Endothelial cell of umbilical vein (primary cell): ENCODE measurements at regions not wholly inside any gene's neighbourhood (a gene's known extent, or its start where the extent isn't known, plus 50 kb on each side); places are given as distances from the start of the nearest gene placed in this dataset.

Experiments used
- BruUV-seq: library from RNA; stranded (reverse); fragments of 400-500 nt; replicated peaks from 2 replicates; lab custom pipeline; 2021; lab: Mats Ljungman, UMichigan
- CTCF ChIA-PET: fragments of 300-600, 350-600 bp; sonication (Branson Sonifier 250); formaldehyde crosslinking; loops from one replicate; lab custom pipeline; 2021; ENCODE audit warnings: antibody characterized with exemption, inconsistent platforms; lab: Charles Lee
- POLR2A ChIA-PET: fragments of 300-600, 350-600 bp; sonication (Branson Sonifier 250); formaldehyde crosslinking; loops from one replicate; lab custom pipeline; 2021; ENCODE audit warnings: antibody characterized with exemption, inconsistent platforms; lab: Charles Lee
- DNase-seq: peaks from one replicate; pipeline ENCODE4 v3.0.0-alpha.2; 2011; ENCODE audit warnings: low read depth, low spot score
- FAIRE-seq: peaks from 2 replicates; lab custom pipeline; 2011; peaks lifted over from hg19 to GRCh38; lab: Jason Lieb, UNC
- H2AFZ ChIP-seq: 2 replicates; pipeline ENCODE4 v1.6.0; 2012; ENCODE audit warnings: low read depth, low read length, control low read depth, inconsistent platforms
- H3K27ac ChIP-seq: 2 replicates; pipeline ENCODE4 v1.5.1; 2011; ENCODE audit warnings: low read depth, mild to moderate bottlenecking, control low read depth, low read length, moderate library complexity; ENCODE audit not compliant: insufficient read depth
- H3K27me3 ChIP-seq, 2 experiments: 2 replicates each; pipeline versions ENCODE4 v1.6.0 to v1.6.1; 2011; ENCODE audit warnings: low read length in 2 of 2, mixed read lengths in 1 of 2; ENCODE audit not compliant: control insufficient read depth in 2 of 2, insufficient read depth in 2 of 2
- H3K36me3 ChIP-seq, 2 experiments: 2 replicates in 1 of 2; 3 replicates in 1 of 2; pipeline ENCODE4 v1.5.1; 2011; ENCODE audit warnings: low read length in 2 of 2, mild to moderate bottlenecking in 1 of 2, moderate library complexity in 1 of 2; ENCODE audit not compliant: control insufficient read depth in 2 of 2, insufficient read depth in 2 of 2; ENCODE audit errors: extremely low read depth in 1 of 2
- H3K4me1 ChIP-seq: 3 replicates; pipeline ENCODE4 v1.5.1; 2011; ENCODE audit warnings: mild to moderate bottlenecking, low read length; ENCODE audit not compliant: control insufficient read depth, insufficient read depth; ENCODE audit errors: extremely low read depth
- H3K4me2 ChIP-seq: 2 replicates; pipeline ENCODE4 v1.6.1; 2011; ENCODE audit warnings: low read length, control low read depth, mixed read lengths; ENCODE audit not compliant: insufficient read depth
- H3K4me3 ChIP-seq, 3 experiments: fragments of 200-600 bp in 1 of 3; sonication (generic), shearing (Covaris generic) in 1 of 3; replicated peaks in 1 of 3; 2 replicates each; pipeline ENCODE4 v1.5.1; 2011 to 2016; ENCODE audit warnings: control low read depth in 3 of 3, low read length in 3 of 3, mild to moderate bottlenecking in 2 of 3, inconsistent platforms in 1 of 3, low read depth in 1 of 3, moderate library complexity in 1 of 3; ENCODE audit not compliant: insufficient read depth in 1 of 3
- H3K79me2 ChIP-seq: 2 replicates; pipeline ENCODE4 v1.6.0; 2012; ENCODE audit warnings: low read length, inconsistent platforms; ENCODE audit not compliant: control insufficient read depth, insufficient read depth
- H3K9ac ChIP-seq: replicated peaks from 2 replicates; pipeline ENCODE3; 2011; ENCODE audit warnings: low read length, control low read depth; ENCODE audit not compliant: insufficient read depth; ENCODE audit errors: extremely low read depth
- H3K9me1 ChIP-seq: replicated peaks from 3 replicates; pipeline ENCODE4 v1.6.0; 2011; ENCODE audit warnings: mild to moderate bottlenecking, low read length; ENCODE audit not compliant: control insufficient read depth, insufficient read depth; ENCODE audit errors: extremely low read depth
- H3K9me3 ChIP-seq: replicated peaks from 2 replicates; pipeline ENCODE4 v1.5.1; 2012; ENCODE audit warnings: low read length, inconsistent platforms; ENCODE audit not compliant: control insufficient read depth, insufficient read depth
- H4K20me1 ChIP-seq: replicated peaks from 2 replicates; pipeline ENCODE3; 2011; ENCODE audit warnings: mild to moderate bottlenecking, low read length; ENCODE audit not compliant: control insufficient read depth, insufficient read depth; ENCODE audit errors: extremely low read depth
- EZH2 ChIP-seq: IDR thresholded peaks from 2 replicates; pipeline ENCODE4 v1.6.1; 2012; ENCODE audit warnings: borderline replicate concordance, low read depth, mild to moderate bottlenecking, moderate library complexity, low read length, inconsistent platforms; ENCODE audit not compliant: severe bottlenecking
- FOS ChIP-seq: IDR thresholded peaks from 2 replicates; pipeline ENCODE4 v1.6.1; 2011; ENCODE audit warnings: mild to moderate bottlenecking, low read length, moderate library complexity, borderline replicate concordance; ENCODE audit not compliant: insufficient read depth
- GATA2 ChIP-seq: IDR thresholded peaks from 2 replicates; pipeline ENCODE4 v1.7.0; 2011; ENCODE audit warnings: low read depth, mild to moderate bottlenecking, moderate library complexity, mixed read lengths, low read length; ENCODE audit not compliant: insufficient read length, insufficient read depth
- JUN ChIP-seq: IDR thresholded peaks from 2 replicates; pipeline ENCODE4 v1.6.1; 2011; ENCODE audit warnings: borderline replicate concordance, low read depth; ENCODE audit not compliant: insufficient read length, insufficient read depth
- MYC ChIP-seq: IDR thresholded peaks from one replicate; pipeline ENCODE4 v1.6.1; 2011; ENCODE audit warnings: mild to moderate bottlenecking, low read depth, low read length
- POLR2A ChIP-seq: IDR thresholded peaks from 2 replicates; pipeline ENCODE4 v1.6.1; 2012; ENCODE audit warnings: low read depth, mild to moderate bottlenecking, control low read depth, low read length
- POLR2AphosphoS5 ChIP-seq: IDR thresholded peaks from 2 replicates; pipeline ENCODE4 v1.6.1; 2012; ENCODE audit warnings: low read depth, mild to moderate bottlenecking, control low read depth, low read length, moderate library complexity; ENCODE audit not compliant: insufficient read depth
- dilution Hi-C: fragments of 300-500 bp; cut with MboI; formaldehyde crosslinking; loops from one replicate; pipeline ENCODE4 v1.15.0; 2019; ENCODE audit warnings: low sequenced_read_pairs; ENCODE audit not compliant: extremely low pct_ligation_motif_present
- intact Hi-C: fragments of 100-400 bp; cut with micrococcal nuclease; formaldehyde crosslinking; loops from one replicate; pipeline ENCODE4 v1.10.0; 2022
- TF ChIP-seq, protein P1 (sequence below), 2 donors: IDR thresholded peaks; 1 replicate in 1 of 2; 2 replicates in 1 of 2; pipeline ENCODE4 v1.5.1; 2011; ENCODE audit warnings: low read length in 2 of 2, mild to moderate bottlenecking in 2 of 2, moderate library complexity in 2 of 2, control low read depth in 1 of 2, inconsistent platforms in 1 of 2, low read depth in 1 of 2; ENCODE audit not compliant: insufficient read depth in 1 of 2; ENCODE audit errors: extremely low read depth in 1 of 2
- TF ChIP-seq, protein P2 (sequence below): IDR thresholded peaks from 2 replicates; pipeline ENCODE4 v1.6.1; 2011; ENCODE audit not compliant: insufficient read depth, insufficient read length

DNA sequence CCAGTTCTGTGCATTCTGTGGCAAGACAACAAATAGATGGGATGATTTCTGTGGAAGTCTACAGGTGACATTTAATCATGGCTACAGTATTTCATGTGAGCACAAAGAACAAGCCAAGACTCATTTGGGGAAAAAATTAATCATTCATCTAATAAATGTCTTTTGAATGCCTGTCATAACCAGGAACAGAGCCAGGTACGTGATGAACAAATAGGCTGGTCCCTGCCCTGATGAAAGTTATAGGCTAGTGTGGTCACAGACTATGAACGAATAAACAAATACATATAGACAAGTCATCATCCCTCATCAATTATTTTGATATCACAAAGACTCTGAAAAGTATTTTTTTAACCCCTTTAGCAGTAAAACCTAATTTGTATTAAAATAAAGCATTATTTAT, 226.4 kb upstream of the RRP15 start:
- H3K9me1 ChIP-seq: no peaks in the 10 kb centered on the region
- H3K4me1 ChIP-seq: no peaks in the 10 kb centered on the region
- intact Hi-C loops: no loop called here
- DNase-seq (no peak), FAIRE-seq (no peak)
- POLR2A ChIA-PET: no interaction called here
- BruUV-seq: no TSS peak
- no peak for TF ChIP-seq EZH2
- H3K36me3 ChIP-seq: no peaks in the 10 kb centered on the region
- no peaks in the 10 kb centered on the region for H4K20me1 ChIP-seq
- no peak overlapping the region for H3K4me2 ChIP-seq
- CTCF ChIA-PET: no interaction called here
- H3K9ac ChIP-seq: no peak overlapping the region
- no peak overlapping the region for H2AFZ ChIP-seq
- no peaks in the 10 kb centered on the region for H3K9me3 ChIP-seq
- dilution Hi-C loops: no loop called here
- no peaks in the 10 kb centered on the region for H3K27me3 ChIP-seq
- H3K79me2 ChIP-seq: no peaks in the 10 kb centered on the region
- H3K27ac ChIP-seq: no peak overlapping the region
- no peak overlapping the region for H3K4me3 ChIP-seq

DNA sequence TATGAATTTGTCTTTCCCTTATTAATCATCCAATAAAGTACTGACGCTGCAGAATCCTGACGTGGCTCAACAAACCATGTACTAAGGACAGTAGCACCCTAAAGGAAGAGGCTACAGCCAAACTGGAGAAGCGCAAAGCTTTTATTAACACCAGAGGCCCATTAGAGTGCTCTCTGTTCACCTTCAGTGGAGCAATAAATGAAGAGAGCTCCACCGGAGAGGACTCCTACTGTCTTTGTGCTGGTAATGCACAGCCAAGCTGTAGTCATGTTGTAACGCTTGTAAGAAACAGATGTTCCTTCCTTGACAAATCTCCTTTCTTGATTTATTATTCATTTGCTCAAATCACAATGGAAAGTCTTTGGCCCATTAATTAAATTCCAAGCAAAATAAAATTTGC, 220.7 kb upstream of the RRP15 start:
- Histone ChIP-seq H3K27ac (no peak overlapping the region), H3K36me3 (no peaks in the 10 kb centered on the region), H3K4me3 (no peak overlapping the region), H3K4me2 (no peak overlapping the region), H3K9me1 (no peaks in the 10 kb centered on the region), H2AFZ (no peak overlapping the region), H3K79me2 (no peaks in the 10 kb centered on the region), H4K20me1 (no peaks in the 10 kb centered on the region), H3K27me3 (no peaks in the 10 kb centered on the region), H3K9ac (no peak overlapping the region), H3K9me3 (no peaks in the 10 kb centered on the region), H3K4me1 (no peaks in the 10 kb centered on the region)
- dilution Hi-C loops (no loop called here), intact Hi-C loops (no loop called here)
- ChIA-PET POLR2A (no interaction called here), CTCF (no interaction called here)
- BruUV-seq: no TSS peak
- TF ChIP-seq, protein P1, sequence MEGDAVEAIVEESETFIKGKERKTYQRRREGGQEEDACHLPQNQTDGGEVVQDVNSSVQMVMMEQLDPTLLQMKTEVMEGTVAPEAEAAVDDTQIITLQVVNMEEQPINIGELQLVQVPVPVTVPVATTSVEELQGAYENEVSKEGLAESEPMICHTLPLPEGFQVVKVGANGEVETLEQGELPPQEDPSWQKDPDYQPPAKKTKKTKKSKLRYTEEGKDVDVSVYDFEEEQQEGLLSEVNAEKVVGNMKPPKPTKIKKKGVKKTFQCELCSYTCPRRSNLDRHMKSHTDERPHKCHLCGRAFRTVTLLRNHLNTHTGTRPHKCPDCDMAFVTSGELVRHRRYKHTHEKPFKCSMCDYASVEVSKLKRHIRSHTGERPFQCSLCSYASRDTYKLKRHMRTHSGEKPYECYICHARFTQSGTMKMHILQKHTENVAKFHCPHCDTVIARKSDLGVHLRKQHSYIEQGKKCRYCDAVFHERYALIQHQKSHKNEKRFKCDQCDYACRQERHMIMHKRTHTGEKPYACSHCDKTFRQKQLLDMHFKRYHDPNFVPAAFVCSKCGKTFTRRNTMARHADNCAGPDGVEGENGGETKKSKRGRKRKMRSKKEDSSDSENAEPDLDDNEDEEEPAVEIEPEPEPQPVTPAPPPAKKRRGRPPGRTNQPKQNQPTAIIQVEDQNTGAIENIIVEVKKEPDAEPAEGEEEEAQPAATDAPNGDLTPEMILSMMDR (IDR thresholded peaks at IDR 0.05; ENCODE audit: extremely low read depth in 1 of 2, insufficient read depth in 1 of 2, low read depth in 1 of 2, low read length in 2 of 2): no peak
- TF ChIP-seq EZH2: no peak
- TF ChIP-seq JUN: no peak
- no peak for TF ChIP-seq GATA2
- TF ChIP-seq FOS: no peak
- no peak for TF ChIP-seq POLR2AphosphoS5
- TF ChIP-seq, protein P2, sequence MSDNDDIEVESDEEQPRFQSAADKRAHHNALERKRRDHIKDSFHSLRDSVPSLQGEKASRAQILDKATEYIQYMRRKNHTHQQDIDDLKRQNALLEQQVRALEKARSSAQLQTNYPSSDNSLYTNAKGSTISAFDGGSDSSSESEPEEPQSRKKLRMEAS: no peak
- TF ChIP-seq MYC: no peak
- no peak for TF ChIP-seq POLR2A
- DNase-seq (no peak), FAIRE-seq (no peak)
